GM19468 (cell line): ENCODE measurements at regions not wholly inside any gene's neighbourhood (a gene's known extent, or its start where the extent isn't known, plus 50 kb on each side); places are given as distances from the start of the nearest gene placed in this dataset.

Experiments
- ATAC-seq: cut with Tn5 transposase; IDR thresholded peaks from one replicate; pipeline ENCODE4 v1.9.1; 2021; ENCODE audit warnings: mild to moderate bottlenecking, moderate library complexity, moderate number of reproducible peaks; ENCODE audit not compliant: unreplicated experiment; ENCODE audit errors: extremely low read depth

GRCh38 chr2:187918996-187919821 lies 365.0 kb upstream of the TFPI start:
- no peak for ATAC-seq

- ATAC-seq = no peak
Observed at GRCh38 chr2:187920511-187920910, 366.3 kb upstream of the TFPI start.

GRCh38 chr2:187922846-187923245 lies 368.6 kb upstream of the TFPI start:
- ATAC-seq = no peak

- ATAC-seq = no peak
Observed at GRCh38 chr2:187924293-187924692, 367.4 kb upstream of the GULP1 start.

- no peak for ATAC-seq
Observed at GRCh38 chr2:187934236-187934635, 357.4 kb upstream of the GULP1 start.

GRCh38 chr2:187934692-187935091 lies 357.0 kb upstream of the GULP1 start:
- no peak for ATAC-seq

DNA sequence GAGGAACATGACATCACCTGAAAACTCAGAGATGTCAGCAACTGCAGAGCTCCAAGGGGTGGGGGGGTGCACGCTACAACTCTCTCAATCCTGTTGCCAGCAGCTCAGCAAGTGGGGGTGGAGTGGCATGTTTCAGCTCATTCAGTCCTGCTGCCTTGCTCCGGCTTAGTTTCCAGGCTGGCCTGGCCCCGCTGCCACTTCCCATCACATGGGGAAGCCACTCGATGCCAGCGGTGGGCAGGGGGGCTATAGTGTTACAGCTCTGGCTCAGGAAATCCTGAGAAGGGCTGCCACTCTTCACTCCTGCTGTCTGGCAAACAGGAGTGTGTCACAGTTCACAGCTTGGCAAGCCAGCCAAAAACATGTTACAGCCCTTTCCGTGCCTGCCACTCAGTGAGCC lies 356.5 kb upstream of the GULP1 start:
- no peak for ATAC-seq

GRCh38 chr2:187936228-187936627 lies 355.4 kb upstream of the GULP1 start:
- no peak for ATAC-seq

- ATAC-seq = no peak
Observed at GRCh38 chr2:187939180-187939579, 352.5 kb upstream of the GULP1 start.

- no peak for ATAC-seq
Observed at GRCh38 chr2:187942876-187943275, 348.8 kb upstream of the GULP1 start.

GRCh38 chr2:187943772-187944369 lies 347.8 kb upstream of the GULP1 start:
- no peak for ATAC-seq

DNA sequence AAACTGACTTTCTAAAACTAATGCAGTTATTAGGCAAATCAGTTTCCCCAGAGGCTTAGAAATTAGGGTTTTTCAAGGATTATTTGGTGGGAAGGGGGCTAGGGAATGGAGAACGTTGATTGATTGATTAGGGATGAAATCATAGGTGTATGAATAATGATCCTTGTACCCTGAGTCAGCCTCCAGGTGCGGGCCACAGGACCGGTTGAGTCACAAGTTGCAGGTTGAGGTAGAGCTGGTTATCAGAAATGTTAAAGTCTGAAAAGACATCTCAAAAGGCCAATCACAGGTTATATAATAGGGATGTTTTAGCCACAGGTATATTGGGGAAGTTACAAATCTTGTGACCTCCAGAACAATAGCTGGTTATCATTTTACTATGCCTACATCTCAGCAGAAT lies 341.8 kb upstream of the GULP1 start:
- ATAC-seq = no peak

- no peak for ATAC-seq
Observed at GRCh38 chr2:187951470-187952218, 340.0 kb upstream of the GULP1 start.

DNA sequence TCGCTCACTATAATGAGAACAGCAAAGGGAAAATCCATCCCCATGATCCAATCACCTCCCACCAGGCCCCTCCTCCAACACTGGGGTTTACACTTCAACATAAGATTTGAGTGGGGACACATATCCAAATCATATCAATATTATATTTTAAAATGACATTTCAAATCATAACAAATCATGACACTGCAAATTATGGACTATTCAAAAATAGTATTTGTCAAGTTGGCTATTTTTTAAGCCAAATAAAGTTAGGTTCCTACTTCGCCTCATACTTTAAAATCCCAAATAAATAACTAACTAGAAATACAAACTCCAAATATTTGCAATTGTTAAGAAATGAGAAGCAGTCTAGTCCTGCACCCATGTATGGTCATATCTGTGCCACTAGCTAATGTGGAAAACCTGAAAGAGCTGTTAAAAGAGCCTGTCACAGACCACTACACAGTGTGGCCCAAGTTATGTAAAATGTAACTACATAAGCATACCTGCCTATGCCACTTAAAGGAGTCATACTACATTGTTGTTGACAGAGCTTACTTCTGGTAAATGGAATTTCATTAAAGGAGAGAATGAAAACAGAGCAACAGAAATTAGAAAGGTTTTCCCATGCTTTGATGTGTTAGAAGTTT lies 334.7 kb upstream of the GULP1 start:
- ATAC-seq = no peak

DNA sequence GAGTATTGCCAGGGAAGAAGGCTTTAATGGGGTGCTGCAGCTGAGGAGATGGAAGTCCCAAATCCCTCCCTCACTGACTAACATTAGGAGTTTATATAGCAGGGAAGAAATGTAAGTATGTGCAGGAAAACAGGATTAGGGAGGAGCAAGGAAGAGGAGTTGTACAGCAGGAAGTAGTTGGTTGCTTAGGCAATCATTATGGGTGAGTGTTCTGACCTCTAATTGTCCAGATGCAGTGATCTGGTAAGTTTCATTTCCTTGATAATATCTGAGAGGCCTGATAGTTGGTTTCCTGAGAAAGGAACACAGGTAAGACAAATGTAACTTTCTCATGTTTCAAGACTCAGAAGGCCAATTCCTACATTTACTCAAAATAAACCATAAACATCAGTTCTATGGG lies 331.9 kb upstream of the GULP1 start:
- ATAC-seq = no peak

DNA sequence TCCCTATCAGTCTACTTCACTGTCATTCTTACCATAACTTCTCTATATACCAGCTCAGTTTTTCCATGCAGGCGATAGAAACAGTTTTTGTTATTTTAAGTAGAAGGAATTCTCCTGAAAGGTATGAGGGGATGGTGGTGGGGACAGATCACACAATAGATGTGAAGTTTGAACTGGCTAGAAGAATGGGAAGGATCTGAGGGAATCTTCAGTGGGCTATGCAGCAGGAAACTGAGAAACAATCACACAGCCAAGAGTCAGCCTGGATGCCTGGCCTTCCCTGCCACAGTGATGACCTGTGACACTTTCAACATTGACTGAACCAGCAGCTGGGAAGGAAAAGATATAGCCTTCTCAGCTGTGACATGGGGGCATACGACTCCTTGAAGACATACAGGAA lies 329.1 kb upstream of the GULP1 start:
- ATAC-seq = no peak

DNA sequence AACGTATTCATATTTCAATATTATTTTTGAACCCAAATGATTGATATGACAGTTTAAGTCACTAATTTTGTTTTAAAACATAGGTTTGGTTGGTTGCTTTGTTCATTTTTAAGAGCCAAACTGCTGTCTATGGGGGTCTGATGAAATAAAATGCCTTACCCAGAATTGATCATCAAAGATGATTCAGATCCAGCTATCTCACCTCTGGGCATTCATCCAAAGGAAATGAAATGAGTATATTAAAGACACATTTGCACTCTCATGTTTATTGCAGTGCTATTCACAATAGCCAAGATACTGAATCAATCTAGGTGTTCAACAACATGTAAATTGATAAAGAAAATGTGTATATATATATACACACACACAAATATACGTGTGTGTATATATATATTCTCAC lies 326.9 kb upstream of the GULP1 start:
- no peak for ATAC-seq

DNA sequence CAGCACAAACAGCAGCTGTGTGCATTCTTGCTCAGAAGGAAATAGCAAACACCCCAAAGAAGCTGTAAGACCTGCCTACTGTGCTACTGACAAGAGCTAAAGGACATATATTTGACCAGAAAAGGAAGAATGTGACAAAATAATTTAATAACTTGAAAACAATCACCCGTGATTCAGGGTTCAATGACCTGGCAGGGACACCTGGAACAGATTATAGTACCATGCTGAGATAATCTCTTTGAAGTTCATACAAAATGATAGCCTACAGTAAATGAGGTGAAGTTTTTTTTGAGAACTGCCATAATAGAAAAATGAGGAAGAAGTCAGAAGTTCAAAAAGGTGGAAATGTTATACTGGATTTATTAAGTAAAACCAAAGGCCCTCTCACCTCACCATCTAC lies 324.8 kb upstream of the GULP1 start:
- ATAC-seq = no peak

- ATAC-seq = no peak
Observed at GRCh38 chr2:187971893-187972292, 319.8 kb upstream of the GULP1 start.

DNA sequence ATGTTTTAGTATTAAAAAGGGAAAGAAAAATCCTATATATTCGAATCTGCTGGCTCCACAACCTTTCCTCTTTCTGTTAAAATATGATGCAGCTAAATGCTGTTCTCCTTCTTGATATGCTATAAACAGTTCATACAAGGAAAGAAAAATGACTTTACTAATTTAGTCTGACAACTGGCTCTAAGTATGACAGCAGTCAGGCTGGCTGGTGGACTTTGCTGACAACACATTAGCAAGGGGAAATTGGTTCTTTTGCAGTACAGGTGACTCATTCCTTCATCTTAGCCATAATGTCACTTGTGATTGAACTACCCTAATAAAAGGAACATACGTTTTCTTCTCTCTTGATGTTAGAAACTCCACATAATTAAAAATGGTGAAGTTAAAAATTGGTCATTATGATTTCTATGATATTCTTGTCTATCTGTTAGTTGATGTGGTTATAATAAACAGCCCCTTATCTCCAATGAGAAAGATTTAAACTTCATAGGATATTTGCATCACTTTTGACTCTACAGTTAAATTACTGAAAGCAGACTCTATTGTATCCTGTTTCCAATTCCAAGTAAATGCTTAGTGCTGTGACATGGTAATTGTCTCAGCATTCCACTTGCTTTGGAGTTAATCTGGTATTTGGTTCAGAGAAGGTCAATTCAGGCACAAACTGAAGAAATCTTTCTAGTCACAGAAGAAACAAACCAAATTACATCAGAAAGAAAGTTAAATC lies 315.3 kb upstream of the GULP1 start:
- ATAC-seq = no peak
